Peyer's patch (tissue), 4 donors: ENCODE measurements at regions not wholly inside any gene's neighbourhood (a gene's known extent, or its start where the extent isn't known, plus 50 kb on each side); places are given as distances from the start of the nearest gene placed in this dataset.

Source experiments
- DNase-seq, 3 donors: peaks; one replicate each; pipeline ENCODE4 v3.0.0-alpha.2; 2017 to 2019
- H3K27ac ChIP-seq, 4 donors: fragments of 200-600 bp; sonication (generic); one replicate each; pipeline ENCODE4 v1.5.1; 2016 to 2019
- H3K27me3 ChIP-seq, 2 donors: fragments of 200-600 bp; sonication (generic); one replicate each; pipeline ENCODE4 v1.5.1; 2019
- H3K36me3 ChIP-seq, 3 donors: fragments of 200-600 bp; sonication (generic); one replicate each; pipeline ENCODE4 v1.5.1; 2016 to 2019
- H3K4me1 ChIP-seq, 4 donors: fragments of 200-600 bp; sonication (generic); one replicate each; pipeline ENCODE4 v1.5.1; 2016 to 2019
- H3K4me3 ChIP-seq, 4 donors: fragments of 200-600 bp; sonication (generic); 1 replicate in 3 of 4; 2 replicates in 1 of 4; pipeline ENCODE4 v1.5.1; 2016 to 2019; ENCODE audit warnings: mild to moderate bottlenecking in 1 of 4
- H3K9me3 ChIP-seq, 4 donors: fragments of 200-600 bp; sonication (generic); one replicate each; pipeline ENCODE4 v1.5.1; 2016 to 2019; ENCODE audit warnings: mild to moderate bottlenecking in 1 of 4
- POLR2A ChIP-seq, 2 donors: fragments of 450-650 bp; IDR thresholded peaks; one replicate each; pipeline ENCODE4 v1.5.1; 2017; ENCODE audit warnings: antibody characterized with exemption in 2 of 2, mild to moderate bottlenecking in 2 of 2, moderate library complexity in 2 of 2
- TF ChIP-seq, protein P1 (sequence below), 6 experiments: fragments of 450-650 bp in 4 of 6; fragments of 200-600 bp in 2 of 6; sonication (generic) in 1 of 6; IDR thresholded peaks; one replicate each; pipeline ENCODE4 v1.5.1; 2017 to 2019; ENCODE audit warnings: antibody characterized with exemption in 6 of 6, mild to moderate bottlenecking in 3 of 6, moderate library complexity in 1 of 6

- Histone ChIP-seq H3K4me1 (no peaks in the 10 kb centered on the region), H3K27me3 (no peaks in the 10 kb centered on the region), H3K27ac (no peak overlapping the region), H3K9me3 (no peaks in the 10 kb centered on the region), H3K36me3 (no peaks in the 10 kb centered on the region), H3K4me3 (no peak overlapping the region)
- DNase-seq: no peak
- TF ChIP-seq POLR2A (IDR thresholded peaks at IDR 0.05): no peak
- TF ChIP-seq, protein P1, sequence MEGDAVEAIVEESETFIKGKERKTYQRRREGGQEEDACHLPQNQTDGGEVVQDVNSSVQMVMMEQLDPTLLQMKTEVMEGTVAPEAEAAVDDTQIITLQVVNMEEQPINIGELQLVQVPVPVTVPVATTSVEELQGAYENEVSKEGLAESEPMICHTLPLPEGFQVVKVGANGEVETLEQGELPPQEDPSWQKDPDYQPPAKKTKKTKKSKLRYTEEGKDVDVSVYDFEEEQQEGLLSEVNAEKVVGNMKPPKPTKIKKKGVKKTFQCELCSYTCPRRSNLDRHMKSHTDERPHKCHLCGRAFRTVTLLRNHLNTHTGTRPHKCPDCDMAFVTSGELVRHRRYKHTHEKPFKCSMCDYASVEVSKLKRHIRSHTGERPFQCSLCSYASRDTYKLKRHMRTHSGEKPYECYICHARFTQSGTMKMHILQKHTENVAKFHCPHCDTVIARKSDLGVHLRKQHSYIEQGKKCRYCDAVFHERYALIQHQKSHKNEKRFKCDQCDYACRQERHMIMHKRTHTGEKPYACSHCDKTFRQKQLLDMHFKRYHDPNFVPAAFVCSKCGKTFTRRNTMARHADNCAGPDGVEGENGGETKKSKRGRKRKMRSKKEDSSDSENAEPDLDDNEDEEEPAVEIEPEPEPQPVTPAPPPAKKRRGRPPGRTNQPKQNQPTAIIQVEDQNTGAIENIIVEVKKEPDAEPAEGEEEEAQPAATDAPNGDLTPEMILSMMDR (IDR thresholded peaks at IDR 0.05): no peak
Observed at GRCh38 chr15:62348623-62349022, 183.5 kb upstream of the C2CD4B start.

GRCh38 chr15:62352817-62353216 lies 187.7 kb upstream of the C2CD4B start:
- H3K4me3 ChIP-seq: no peak overlapping the region
- no peaks in the 10 kb centered on the region for H3K4me1 ChIP-seq
- no peak for TF ChIP-seq POLR2A (IDR thresholded peaks at IDR 0.05)
- TF ChIP-seq, protein P1 (IDR thresholded peaks at IDR 0.05): no peak
- H3K27ac ChIP-seq: no peak overlapping the region
- no peaks in the 10 kb centered on the region for H3K36me3 ChIP-seq
- H3K27me3 ChIP-seq: no peaks in the 10 kb centered on the region
- DNase-seq: no peak
- no peaks in the 10 kb centered on the region for H3K9me3 ChIP-seq

GRCh38 chr15:62357431-62357830 lies 192.3 kb upstream of the C2CD4B start:
- Histone ChIP-seq H3K4me1 (no peaks in the 10 kb centered on the region), H3K36me3 (no peaks in the 10 kb centered on the region), H3K27ac (no peak overlapping the region), H3K4me3 (no peak overlapping the region), H3K9me3 (no peaks in the 10 kb centered on the region), H3K27me3 (no peaks in the 10 kb centered on the region)
- no peak for DNase-seq
- TF ChIP-seq, protein P1 (IDR thresholded peaks at IDR 0.05): no peak
- TF ChIP-seq POLR2A (IDR thresholded peaks at IDR 0.05): no peak

DNA sequence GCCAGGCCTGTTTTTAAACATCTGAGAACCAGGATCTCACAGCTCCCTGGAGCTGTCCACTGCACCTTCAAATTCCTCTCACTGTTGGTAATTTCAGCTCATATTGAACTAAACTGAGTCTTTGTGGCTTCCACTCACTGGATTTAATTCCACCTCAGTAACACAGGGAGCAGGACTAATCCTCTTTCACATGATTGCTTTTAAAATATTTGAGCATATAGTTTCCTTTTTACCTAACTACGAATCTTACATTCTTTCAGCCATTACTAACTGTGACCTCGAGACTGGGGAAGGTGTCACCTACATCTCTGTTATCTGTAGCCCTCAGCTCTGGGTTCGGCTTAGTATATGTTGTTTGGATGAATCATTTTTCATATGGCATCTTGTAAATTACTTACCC lies 194.3 kb upstream of the C2CD4B start:
- H3K27me3 ChIP-seq: no peaks in the 10 kb centered on the region
- H3K27ac ChIP-seq: no peak overlapping the region
- no peak for DNase-seq
- no peaks in the 10 kb centered on the region for H3K36me3 ChIP-seq
- no peak for TF ChIP-seq POLR2A (IDR thresholded peaks at IDR 0.05)
- TF ChIP-seq, protein P1 (IDR thresholded peaks at IDR 0.05): no peak
- no peak overlapping the region for H3K4me3 ChIP-seq
- H3K4me1 ChIP-seq: no peaks in the 10 kb centered on the region
- no peaks in the 10 kb centered on the region for H3K9me3 ChIP-seq

DNA sequence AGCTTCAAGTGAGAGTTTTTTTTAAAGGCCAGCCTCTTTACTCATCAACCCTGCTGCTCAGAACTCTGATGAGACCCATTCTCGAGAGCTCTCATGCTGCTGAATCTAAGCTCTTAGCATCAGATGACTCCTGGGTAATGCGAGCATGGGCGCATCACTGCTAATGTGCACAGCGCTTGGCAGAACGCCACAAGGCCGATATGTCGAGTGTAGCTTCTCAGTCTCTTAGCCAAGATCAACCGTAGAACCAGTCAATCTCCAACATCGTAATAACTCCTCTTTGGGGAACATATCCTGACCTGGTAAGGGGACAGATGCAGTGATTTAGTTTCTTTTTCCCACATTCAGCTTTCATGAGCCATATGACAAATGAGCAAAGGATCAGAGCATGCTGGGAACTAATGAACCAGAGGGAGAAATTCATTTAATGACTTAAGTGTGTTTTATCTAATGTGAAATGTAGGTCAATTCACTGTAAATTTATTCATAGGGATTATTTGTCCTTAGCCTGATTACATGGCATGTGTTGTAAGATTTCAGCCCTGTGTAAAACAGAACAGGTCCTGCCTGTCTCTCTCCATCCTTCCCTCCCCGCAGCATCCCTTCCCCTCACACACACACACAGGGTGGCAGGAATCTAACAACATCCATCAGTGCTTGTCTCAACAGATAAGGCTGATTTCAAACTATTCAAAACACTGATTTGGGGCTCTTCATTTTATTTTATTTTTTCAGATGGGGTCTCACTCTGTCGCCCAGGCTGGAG lies 195.4 kb upstream of the C2CD4B start:
- no peaks in the 10 kb centered on the region for H3K9me3 ChIP-seq
- no peaks in the 10 kb centered on the region for H3K36me3 ChIP-seq
- no peaks in the 10 kb centered on the region for H3K27me3 ChIP-seq
- no peak for DNase-seq
- no peak overlapping the region for H3K4me3 ChIP-seq
- H3K4me1 ChIP-seq: no peaks in the 10 kb centered on the region
- TF ChIP-seq, protein P1 (IDR thresholded peaks at IDR 0.05): no peak
- no peak for TF ChIP-seq POLR2A (IDR thresholded peaks at IDR 0.05)
- no peak overlapping the region for H3K27ac ChIP-seq
